Tongue (tissue), 1 donor: ENCODE measurements at regions not wholly inside any gene's neighbourhood (a gene's known extent, or its start where the extent isn't known, plus 50 kb on each side); places are given as distances from the start of the nearest gene placed in this dataset.
A peak's percentile ranks its signal among the peaks of the same experiment; 100 is the strongest.
"Not testable (repeated sequence)": the region's sequence is repeated elsewhere in the genome, so short reads cannot be mapped to it uniquely, and the experiment has no call there.

Source experiments
- DNase-seq: peaks from one replicate; pipeline ENCODE4 v3.0.0-alpha.2; 2015

DNA sequence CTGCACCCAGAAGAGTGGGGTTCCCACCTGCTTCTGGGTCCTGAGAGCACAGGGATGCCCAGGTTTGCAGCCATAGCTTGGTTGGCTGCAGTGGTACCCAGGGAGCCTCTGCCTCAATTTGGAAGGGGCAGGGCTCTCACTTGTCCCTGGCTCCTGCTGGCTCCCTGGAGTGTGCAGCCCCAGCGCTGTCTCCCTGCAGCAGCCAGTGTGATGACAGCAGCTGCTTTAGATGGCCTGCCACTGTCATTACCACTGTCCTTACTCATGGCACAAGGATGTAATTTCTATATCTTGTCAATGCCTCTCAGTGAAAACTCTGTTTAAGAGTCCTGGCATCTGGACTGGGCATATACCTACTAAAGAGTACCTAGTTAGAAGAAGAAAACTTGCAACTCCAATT, 250.9 kb downstream of the KIF20B start:
- no peak for DNase-seq

DNA sequence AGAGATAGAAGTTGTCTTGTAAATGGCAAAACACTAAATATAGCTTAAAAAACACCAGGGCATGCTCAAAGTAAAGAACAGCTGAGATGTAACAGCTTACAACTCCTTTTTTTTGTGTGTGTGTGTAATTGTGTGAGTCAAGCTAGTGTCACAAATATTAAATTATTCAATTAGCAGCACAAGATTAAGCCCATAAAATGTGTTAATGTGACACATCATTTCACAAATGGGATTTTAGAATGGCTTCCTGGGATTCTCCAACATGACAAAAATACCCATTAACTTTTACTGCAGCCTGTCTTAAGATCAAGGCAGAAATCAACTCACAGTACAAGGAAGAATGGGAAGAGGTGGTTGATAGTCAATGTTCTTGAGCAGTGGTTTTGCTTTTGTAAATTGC, 251.4 kb downstream of the KIF20B start:
- DNase-seq, result no peak

DNA sequence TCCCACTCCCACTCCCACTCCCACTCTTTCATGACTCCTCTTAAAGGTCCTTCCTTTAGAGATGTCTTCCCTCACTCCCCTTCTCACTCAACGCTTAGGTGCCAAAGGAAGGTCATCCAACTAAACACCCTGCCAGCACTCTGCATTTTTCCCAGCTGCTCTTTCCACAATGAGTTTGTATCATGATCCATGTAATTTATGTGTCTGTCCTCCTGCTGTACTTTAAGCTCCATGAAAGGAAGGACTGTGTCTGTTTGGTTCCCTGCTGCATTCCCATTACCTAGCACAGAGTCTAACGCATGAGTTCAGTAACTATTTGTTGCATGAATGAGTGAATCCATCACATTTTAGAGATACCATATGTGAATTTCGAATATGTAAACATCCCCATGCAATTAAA, 252.7 kb downstream of the KIF20B start:
- DNase-seq, result peak; percentile 7

DNA sequence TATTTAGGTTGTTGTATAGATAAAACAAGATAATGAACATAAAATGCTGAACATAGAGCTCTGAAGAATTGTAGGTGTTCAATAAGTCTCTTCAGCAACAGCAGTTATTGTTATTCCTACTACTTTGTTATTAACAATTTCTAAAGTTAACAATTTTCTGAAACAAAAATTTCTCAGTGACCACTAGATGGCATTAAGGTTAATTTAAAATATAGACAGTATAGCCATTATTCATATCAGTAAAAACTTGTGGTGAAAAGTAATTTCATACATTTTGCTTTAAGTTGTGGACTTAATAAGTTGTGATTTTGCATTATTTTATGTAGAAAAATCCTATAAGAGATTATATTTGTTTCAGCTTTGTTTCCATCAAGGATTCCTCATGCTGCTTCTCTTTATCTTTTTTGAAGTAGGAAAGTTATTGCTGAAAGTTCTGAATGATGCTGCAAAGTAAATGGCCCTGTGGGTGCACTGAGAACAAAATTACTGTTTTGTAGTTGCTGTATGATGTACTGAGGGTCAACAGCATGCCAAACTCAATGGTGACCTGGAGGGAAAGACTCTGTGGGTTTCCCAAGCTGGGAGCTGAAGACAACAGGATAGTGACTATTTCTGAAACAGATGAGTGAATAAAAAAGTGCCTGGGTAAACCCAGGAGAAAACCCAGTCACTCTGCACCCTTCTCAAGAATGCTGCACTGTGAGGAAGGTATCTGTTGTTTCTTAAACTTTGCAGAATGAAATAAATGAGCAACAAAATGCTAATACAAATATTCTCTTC, 253.6 kb downstream of the KIF20B start:
- DNase-seq, result peak; percentile 10

DNA sequence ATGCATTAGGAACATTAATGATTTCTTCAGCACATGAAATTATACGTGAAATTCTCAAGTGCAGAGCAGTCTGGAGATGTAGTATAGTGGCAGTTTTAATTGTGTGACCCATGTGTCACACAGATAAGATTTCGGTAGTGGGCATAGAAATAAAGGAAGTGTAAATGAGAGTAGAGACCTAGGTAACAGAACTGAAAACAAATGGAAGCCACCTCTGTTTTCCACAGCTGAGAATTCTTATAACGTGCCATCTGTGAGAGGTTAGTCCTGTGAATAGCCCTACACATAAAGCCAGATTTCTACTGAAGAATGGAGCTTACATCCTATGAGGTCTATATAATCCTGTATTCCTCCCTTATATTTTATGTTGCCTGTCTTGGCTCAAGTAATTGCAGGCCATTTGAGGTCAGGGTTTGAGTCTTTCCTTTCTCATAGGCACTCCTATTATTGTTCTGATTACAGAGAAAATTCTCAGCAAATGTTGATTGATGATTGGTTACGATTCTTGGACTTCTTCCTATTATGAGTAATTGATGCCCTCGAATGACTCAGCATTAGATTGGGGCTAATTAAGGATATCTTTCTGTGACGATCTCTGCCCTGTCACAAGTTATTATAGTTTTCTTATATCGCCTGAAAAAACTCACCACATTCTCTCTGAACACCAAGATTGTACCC, 258.2 kb downstream of the KIF20B start:
- no peak for DNase-seq

DNA sequence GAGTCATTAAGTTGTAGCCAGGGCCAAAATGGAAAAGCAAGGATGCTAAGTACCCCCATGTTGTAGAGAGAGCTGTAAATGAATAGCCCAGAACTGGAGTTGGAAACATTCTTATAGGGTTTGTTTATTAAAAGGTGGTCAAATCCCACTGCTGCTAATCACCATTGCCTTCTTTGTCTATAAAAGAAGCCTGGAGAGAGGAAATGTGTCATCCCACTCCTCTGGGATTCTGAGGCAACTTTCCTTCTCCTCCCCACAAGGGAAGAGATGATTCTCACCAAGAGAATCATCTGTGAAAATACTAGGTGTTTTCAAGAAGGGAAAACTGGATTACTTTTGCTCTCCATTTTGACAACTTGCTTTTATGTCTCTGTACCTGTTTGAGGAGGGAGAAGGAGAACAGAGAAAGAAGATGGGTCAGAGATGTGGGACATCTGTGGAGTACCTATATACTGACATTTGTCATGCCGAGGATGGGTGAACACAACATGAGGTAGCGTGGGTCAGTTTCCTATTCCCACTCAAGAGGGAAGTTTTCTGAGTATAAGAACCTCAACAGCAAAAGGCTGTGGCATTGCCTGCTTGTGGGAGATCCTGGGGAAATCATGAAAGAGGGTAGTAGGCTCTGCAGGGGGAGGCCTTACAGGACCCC, 262.2 kb downstream of the KIF20B start:
- DNase-seq, result no peak

DNA sequence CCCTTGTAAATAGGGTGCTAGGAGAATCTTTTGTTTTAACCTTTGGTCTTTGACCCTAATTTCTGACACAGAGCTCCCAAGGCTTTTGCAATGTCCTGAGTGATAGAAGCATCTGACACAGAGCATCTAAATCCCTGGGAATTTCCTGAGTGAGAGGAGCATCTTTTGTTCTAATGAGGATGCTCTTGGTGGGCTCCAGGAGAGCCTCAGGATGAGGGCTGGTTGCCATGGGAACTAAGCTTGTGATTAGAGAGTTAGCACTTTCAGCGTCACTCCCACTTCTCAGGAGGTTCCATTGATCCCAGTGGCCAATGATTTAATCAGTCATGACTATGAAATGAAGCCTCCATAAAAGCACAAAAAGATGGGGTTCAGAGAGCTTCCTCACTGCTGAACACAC, 264.8 kb downstream of the KIF20B start:
- DNase-seq, result no peak

DNA sequence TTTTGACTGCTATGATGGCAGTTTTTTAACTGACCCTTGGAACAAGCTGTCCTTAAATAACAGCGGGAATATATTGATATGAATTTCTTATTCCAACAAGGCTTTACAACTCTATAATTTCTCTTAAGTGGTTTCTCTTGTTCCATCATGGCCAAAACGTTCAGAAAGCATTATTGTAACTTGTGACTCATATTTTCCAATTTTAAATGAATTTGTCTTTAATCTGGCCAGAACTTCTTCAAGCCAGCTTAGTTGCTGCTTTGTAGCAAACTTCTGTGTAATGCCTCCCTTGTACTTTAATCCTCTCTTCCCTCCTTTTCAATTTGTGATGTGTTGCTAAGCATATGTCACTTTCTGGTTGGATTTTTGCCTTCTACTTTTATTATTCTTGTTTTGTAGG, 271.9 kb downstream of the KIF20B start:
- peak; percentile 22 for DNase-seq

DNA sequence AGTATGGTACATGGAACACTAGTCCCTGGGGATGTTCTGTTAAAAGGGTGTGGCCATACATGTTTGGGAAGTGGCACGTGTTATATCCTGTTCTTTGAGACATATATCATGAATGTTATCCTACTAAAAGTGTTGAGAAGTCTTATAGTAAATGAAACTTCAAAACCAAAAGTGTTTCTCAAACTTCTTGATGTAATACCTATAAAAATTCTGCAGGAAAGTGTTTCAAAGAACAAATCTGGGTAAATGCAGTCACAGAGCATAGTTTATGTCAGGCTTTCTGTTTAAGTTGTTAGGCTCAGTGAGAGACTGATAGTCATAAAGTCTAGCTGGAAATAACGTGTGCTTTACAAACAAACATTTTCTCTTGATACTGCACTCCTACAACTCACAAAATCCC, 273.7 kb downstream of the KIF20B start:
- DNase-seq, result no peak

DNA sequence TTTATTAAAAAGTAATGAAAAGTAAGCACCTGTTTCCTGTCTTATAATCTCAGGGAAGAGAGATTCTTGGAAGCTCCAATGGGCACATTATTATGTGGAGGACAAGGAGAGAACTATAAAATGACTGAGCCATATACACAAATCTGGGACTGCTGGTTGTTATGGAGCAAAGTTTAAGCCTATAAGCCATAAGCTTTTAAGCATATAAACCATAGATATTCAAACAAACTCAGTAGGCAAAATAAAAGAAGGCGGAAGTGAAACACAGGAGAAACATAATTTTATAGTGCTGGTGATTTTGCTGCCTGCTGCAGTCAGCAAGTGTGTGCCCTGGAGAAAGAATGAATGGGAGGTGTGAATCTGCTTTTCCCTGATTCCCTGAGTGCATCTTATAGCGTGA, 274.4 kb downstream of the KIF20B start:
- DNase-seq, result no peak

DNA sequence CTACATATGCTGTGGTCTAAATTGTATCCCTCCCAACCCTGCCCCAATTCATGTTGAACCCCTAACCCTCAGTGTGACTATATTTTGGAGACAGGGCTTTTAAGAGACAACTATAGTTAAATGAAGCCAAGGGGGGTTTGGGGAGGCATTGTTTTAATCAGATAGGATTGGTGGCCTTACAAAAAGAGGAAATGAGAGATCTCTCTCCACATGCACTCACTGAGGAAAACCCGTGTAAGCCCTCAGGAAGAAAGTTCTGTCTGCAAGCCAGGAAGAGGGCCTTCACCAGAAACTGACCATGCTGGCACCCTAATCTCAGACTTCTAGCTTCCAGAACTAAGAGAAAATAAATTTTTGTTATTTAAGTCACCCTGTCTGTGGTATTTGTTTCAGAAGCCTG, 276.7 kb downstream of the KIF20B start:
- DNase-seq, result no peak

DNA sequence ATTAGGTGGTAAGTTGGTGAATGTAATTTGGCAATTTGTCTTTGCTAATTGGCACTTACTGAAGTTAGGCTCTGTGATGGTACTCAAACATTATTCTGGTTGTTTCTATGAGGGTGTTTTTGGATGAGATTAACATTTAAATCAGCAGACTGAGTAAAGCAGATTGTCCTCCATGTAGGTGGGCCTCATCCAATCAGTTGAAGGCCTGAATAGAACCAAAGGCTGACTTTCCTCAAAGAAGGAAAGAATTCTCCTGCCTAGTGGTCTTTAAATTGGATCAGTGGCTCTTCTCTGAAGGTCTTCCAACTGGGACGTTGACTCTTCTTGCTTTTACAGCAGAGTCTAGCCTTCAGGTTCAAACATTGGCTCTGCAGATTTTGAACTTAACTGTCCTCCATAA, 278.3 kb downstream of the KIF20B start:
- no peak for DNase-seq

DNA sequence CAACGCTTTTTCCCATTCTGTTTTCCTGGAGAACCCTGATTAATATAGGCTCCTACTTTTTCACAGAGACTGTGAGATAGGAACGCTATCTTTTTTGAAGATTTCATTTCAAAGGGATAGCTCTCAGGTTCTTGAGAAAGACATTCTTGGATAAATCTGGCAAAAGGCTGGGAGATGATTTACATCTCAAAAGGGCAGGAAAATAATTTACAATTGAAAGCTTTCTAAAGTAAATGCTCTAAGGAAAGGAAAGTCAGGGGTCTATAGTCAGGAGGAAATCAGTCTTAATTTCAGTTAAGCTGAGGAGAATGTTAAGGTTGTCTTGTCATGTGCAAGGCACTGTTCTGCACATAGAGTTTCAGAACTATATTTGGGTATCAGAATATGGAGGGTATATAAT, 278.8 kb downstream of the KIF20B start:
- no peak for DNase-seq

DNA sequence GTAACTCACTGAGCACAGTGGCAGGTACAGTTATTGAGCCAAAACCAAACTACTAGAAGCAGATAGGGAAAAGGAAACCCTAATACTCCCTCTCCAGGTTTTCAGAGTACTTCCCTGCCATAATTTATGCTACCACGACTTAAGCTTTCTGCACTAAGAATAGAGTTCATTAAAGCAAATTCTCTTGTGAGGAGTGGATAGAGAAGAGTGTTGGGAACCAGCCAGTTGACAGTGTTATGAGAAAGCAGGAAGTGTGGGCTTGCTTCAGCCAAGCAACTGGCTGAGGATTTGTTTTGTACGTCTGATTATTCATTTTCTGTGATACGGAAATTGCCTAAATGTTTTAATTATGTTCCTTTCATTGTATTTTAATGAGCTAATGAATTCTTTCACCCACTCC, 280.5 kb downstream of the KIF20B start:
- DNase-seq, result peak; percentile 43

DNA sequence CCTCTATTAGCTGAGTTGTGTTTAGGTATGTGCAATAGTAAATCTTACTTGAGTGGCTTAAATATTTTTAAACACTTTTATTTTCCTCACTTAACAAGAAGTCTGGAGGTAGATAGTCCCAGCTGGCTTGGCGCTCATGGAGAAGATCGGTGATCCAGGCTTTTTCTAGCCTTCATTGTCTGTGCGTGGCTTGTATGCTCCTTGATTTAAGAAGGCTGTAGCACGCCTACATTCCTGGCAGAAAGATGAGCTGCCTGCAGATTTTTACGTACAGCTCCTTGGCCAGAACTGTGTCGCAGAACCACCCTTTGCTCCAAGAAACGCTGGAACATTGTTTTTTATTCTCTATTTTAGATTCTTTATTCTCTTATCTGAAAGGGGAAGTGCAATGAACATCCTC, 284.1 kb downstream of the KIF20B start:
- DNase-seq, result no peak

DNA sequence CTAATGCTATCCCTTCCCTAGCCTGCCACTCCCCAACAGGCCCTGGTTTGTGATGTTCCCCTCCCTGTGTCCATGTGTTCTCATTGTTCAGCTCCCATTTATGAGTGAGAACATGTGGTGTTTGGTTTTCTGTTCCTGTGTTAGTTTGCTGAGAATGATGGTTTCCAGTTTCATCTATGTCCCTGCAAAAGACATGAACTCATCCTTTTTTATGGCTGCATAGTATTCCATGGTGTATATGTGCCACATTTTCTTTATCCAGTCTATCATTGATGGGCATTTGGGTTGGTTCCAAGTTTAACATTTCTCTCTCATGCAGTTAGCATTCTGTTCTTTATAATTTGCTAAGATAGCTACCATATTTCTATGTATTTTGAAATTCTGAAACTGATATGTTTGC, 287.0 kb downstream of the KIF20B start:
- DNase-seq, result not testable (repeated sequence)

DNA sequence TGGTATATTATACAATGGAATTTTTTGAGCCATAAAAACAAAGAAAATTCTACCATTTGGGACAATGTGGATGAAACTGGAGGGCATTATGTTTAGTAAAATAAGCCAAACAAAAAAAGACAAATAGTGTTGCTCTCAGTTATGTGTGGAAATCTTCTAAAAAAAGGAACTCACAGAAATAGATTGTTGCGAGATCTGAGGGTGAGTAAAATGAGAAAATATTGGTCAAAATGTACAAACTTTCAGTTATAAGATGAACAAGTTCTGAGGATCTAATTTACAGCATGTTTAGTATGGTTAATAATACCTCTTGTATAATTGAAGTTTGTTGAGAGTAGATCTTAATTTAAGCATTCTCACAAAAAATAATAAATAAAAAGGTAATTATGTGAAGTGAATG, 291.2 kb downstream of the KIF20B start:
- no peak for DNase-seq

DNA sequence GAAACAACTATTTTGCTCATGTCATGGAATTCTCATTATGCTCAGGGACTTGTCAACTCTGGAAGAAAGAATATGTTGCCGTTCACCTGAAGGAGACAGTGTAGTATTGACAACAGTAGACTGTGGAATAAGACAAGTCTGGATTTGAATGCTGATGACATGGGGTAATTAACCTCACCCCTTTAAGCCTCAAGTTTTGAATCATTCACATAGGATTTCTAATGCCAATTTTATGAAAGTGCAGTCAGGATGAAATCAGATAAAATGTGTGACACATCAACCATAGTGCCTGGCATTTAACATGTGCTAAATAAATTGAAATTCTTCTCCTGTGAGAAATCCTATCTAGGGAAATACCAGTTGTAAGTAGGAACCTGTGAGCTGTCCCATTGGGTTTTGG, 305.8 kb downstream of the KIF20B start:
- no peak for DNase-seq

DNA sequence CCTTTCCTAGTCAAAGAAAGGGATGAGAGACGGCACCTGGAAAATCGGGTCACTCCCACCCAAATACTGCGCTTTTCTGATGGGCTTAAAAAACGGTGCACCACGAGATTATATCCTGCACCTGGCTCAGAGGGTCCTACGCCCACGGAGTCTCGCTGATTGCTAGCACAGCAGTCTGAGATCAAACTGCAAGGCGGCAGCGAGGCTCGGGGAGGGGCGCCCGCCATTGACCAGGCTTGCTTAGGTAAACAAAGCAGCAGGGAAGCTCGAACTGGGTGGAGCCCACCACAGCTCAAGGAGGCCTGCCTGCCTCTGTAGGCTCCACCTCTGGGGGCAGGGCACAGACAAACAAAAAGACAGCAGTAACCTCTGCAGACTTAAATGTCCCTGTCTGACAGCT, 309.9 kb downstream of the KIF20B start:
- not testable (repeated sequence) for DNase-seq

DNA sequence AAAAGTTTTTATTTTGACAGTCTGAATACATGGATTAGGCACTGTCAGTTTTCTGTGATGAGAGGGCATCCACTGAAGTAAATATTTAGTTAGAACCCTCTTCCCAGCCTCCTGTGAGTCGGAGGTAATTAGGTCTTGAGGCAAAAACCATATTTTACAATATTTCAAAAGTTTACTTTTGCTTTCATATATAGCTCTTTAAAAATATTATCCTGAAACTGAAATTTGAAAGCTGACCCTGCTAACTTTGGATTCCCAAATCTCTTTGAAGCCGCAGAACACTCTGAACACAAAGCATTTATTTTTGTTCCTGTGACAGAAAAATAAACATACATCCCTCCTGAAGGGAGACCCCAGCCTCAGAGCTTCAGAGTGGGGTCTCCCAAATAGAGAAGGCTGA, 317.4 kb downstream of the KIF20B start:
- DNase-seq, result no peak

DNA sequence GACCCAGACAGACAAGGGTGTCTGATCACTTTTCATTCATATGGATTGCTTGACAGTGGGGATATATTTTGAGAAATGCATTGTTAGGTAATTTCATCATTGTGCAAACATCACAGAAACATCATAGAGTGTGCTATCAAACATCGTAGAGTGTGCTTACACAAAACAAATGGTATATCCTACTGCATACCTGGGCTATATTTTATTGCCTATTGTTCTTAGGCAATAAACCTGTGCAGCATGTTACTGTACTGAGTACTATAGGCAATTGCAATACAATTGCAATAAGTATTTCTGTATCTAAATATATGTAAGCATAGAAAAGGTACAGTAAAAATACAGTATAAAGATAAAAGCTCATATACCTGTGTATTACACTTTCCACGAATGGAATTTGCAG, 319.1 kb downstream of the KIF20B start:
- DNase-seq, result no peak

DNA sequence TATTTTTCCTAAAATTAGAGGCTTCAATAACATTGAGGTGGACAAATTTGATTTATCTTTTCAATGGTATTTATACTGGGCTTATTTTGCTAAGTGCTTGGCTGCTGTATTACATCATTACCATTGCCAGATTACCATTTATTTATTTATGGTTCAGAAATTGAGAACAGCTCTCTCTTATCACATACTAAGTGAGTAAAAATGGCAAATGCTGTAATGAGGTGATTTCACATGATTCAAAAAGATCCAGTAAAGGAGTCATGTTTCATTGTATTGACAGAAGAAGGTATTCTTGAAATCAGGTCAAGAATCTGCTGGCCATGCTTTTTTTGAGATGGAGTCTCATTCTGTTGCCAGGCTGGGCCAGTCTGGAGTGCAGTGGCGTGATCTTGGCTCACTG, 322.6 kb downstream of the KIF20B start:
- DNase-seq, result no peak

DNA sequence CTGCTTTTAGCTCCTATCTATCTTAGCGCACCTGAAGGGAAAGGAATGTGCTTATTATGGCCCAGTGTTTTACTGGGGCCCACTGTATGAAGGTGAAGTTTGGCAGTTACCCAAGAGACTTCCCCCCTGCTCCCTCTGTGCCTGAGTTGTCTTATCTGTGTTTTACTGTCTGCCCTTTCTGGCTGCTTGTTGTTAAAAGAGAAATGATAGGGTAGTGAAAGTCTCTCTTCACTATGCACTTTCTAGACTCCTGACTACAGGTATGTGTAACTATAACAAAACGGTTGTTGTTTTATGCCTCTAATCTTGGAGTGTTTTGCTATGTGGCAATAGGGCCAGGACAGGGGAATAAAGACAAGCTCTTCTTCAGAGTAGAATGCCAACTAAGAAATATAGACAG, 326.9 kb downstream of the KIF20B start:
- DNase-seq, result no peak

DNA sequence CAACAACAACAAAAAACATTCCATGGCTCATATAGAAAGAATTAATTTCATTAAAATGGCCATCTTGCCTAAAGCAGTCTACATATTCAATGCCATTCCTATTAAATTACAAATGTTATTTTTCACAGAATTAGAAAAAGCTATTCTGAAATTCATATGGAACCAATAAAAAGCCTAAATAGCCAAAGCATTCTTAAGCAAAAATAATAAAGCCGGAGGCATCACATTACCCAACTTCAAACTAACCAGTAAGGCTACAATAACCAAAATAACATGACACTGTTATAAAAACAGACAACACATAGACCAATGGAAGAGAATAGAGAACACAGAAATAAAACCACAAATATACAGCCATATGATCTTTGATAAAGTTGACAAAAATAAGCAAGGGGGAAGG, 330.4 kb downstream of the KIF20B start:
- no peak for DNase-seq
